ENCODE measurements at regions not wholly inside any gene's neighbourhood (a gene's known extent, or its start where the extent isn't known, plus 50 kb on each side); places are given as distances from the start of the nearest gene placed in this dataset.

DNA sequence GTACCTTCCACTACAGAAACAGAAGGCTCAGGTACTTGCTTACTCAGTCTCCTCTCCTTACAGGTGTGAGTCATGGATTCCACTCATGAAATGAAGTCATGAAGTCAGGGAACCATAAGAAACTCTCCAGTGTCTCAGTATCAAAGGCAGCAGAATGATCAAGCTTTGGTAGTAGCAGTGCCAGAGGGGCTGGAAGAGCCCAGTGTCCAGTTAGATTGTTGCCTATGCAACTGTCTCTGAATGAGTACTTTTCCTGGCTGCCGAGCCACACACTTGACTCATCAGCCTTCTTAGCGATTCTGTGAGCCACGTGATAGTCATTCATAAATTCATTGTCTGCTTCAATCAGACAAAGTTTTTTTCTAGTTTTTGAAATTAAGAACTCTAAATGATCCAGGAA lies 52.2 kb upstream of the DTNBP1 start:
- H3K4me3 ChIP-seq (replicated peaks; ENCODE audit: insufficient read depth, low read length), result no peak overlapping the region
- TF ChIP-seq, protein P1, sequence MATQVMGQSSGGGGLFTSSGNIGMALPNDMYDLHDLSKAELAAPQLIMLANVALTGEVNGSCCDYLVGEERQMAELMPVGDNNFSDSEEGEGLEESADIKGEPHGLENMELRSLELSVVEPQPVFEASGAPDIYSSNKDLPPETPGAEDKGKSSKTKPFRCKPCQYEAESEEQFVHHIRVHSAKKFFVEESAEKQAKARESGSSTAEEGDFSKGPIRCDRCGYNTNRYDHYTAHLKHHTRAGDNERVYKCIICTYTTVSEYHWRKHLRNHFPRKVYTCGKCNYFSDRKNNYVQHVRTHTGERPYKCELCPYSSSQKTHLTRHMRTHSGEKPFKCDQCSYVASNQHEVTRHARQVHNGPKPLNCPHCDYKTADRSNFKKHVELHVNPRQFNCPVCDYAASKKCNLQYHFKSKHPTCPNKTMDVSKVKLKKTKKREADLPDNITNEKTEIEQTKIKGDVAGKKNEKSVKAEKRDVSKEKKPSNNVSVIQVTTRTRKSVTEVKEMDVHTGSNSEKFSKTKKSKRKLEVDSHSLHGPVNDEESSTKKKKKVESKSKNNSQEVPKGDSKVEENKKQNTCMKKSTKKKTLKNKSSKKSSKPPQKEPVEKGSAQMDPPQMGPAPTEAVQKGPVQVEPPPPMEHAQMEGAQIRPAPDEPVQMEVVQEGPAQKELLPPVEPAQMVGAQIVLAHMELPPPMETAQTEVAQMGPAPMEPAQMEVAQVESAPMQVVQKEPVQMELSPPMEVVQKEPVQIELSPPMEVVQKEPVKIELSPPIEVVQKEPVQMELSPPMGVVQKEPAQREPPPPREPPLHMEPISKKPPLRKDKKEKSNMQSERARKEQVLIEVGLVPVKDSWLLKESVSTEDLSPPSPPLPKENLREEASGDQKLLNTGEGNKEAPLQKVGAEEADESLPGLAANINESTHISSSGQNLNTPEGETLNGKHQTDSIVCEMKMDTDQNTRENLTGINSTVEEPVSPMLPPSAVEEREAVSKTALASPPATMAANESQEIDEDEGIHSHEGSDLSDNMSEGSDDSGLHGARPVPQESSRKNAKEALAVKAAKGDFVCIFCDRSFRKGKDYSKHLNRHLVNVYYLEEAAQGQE (IDR thresholded peaks at IDR 0.05; ENCODE audit: insufficient replicate concordance, low read depth), result no peak
- H3K27me3 ChIP-seq (ENCODE audit: insufficient read depth, poor library complexity, severe bottlenecking), result no peaks in the 10 kb centered on the region
- DNase-seq (ENCODE audit: low read depth in 1 of 2, low spot score in 1 of 2), result no peak
- no peak overlapping the region for H3K27ac ChIP-seq (replicated peaks)

DNA sequence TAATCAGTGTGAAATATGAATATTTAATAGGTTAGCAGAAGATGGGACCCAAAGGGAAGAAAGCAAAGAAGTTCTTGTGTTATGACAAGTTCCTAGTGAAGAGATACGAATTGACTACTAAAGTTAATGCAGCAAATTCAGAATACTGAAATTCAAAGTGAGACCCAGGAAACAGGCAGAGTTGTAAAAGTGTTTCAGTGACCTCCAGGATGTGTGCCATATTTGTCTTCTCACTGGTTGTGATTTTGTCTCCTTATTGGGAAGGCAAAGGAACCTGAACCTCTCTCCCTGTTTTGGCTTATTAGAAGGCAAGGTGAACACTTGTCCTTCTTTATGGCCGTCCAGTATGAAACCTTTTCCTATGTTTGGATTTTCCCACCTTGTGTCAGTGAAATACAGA lies 51.8 kb upstream of the DTNBP1 start:
- Histone ChIP-seq H3K27ac (replicated peaks) (no peak overlapping the region), H3K4me3 (replicated peaks; ENCODE audit: insufficient read depth, low read length) (no peak overlapping the region), H3K27me3 (ENCODE audit: insufficient read depth, poor library complexity, severe bottlenecking) (no peaks in the 10 kb centered on the region)
- no peak for TF ChIP-seq SPI1 (IDR thresholded peaks at IDR 0.05; ENCODE audit: borderline replicate concordance, low read depth)
- TF ChIP-seq GABPA (IDR thresholded peaks at IDR 0.05; ENCODE audit: low read depth), result no peak
- no peak for TF ChIP-seq CTCF (IDR thresholded peaks at IDR 0.05; ENCODE audit: insufficient read depth, low read length)
- TF ChIP-seq POLR2AphosphoS5 (IDR thresholded peaks at IDR 0.05; ENCODE audit: low read depth), result no peak
- TF ChIP-seq, protein P1 (IDR thresholded peaks at IDR 0.05; ENCODE audit: insufficient replicate concordance, low read depth), result no peak
- no peak for DNase-seq (ENCODE audit: low read depth in 1 of 2, low spot score in 1 of 2)

- H3K4me3 ChIP-seq (replicated peaks; ENCODE audit: insufficient read depth, low read length), result no peak overlapping the region
- TF ChIP-seq GABPA (IDR thresholded peaks at IDR 0.05; ENCODE audit: low read depth) (no peak), POLR2AphosphoS5 (IDR thresholded peaks at IDR 0.05; ENCODE audit: low read depth) (no peak), CTCF (IDR thresholded peaks at IDR 0.05; ENCODE audit: insufficient read depth, low read length) (no peak), SPI1 (IDR thresholded peaks at IDR 0.05; ENCODE audit: borderline replicate concordance, low read depth) (no peak)
- TF ChIP-seq, protein P1 (IDR thresholded peaks at IDR 0.05; ENCODE audit: insufficient replicate concordance, low read depth), result no peak
- H3K27ac ChIP-seq (replicated peaks), result no peak overlapping the region
- DNase-seq (ENCODE audit: low read depth in 1 of 2, low spot score in 1 of 2), result no peak
- H3K27me3 ChIP-seq (ENCODE audit: insufficient read depth, poor library complexity, severe bottlenecking), result no peaks in the 10 kb centered on the region
Measured at GRCh38 chr6:15713325-15713724, 50.5 kb upstream of the DTNBP1 start.

GRCh38 chr6:15712797-15713196 lies 50.0 kb upstream of the DTNBP1 start:
- no peak overlapping the region for H3K27ac ChIP-seq (replicated peaks)
- TF ChIP-seq SPI1 (IDR thresholded peaks at IDR 0.05; ENCODE audit: borderline replicate concordance, low read depth), result no peak
- no peak for TF ChIP-seq GABPA (IDR thresholded peaks at IDR 0.05; ENCODE audit: low read depth)
- TF ChIP-seq, protein P1 (IDR thresholded peaks at IDR 0.05; ENCODE audit: insufficient replicate concordance, low read depth), result no peak
- no peak for TF ChIP-seq POLR2AphosphoS5 (IDR thresholded peaks at IDR 0.05; ENCODE audit: low read depth)
- TF ChIP-seq CTCF (IDR thresholded peaks at IDR 0.05; ENCODE audit: insufficient read depth, low read length), result no peak
- H3K4me3 ChIP-seq (replicated peaks; ENCODE audit: insufficient read depth, low read length), result no peak overlapping the region
- DNase-seq (ENCODE audit: low read depth in 1 of 2, low spot score in 1 of 2), result no peak
- H3K27me3 ChIP-seq (ENCODE audit: insufficient read depth, poor library complexity, severe bottlenecking), result no peaks in the 10 kb centered on the region

All from HL-60 (cell line).